Panc1 (cell line): ENCODE measurements at regions not wholly inside any gene's neighbourhood (a gene's known extent, or its start where the extent isn't known, plus 50 kb on each side); places are given as distances from the start of the nearest gene placed in this dataset.

Source experiments
- CTCF ChIP-seq: fragments of 450-650 bp; IDR thresholded peaks from 2 replicates; pipeline ENCODE4 v1.5.1; 2017; ENCODE audit warnings: mild to moderate bottlenecking
- POLR2AphosphoS5 ChIP-seq: IDR thresholded peaks from 2 replicates; pipeline ENCODE4 v1.6.1; 2012; ENCODE audit warnings: mild to moderate bottlenecking, low read depth, low read length, moderate library complexity
- REST ChIP-seq, 2 experiments: IDR thresholded peaks; 2 replicates each; pipeline ENCODE4 v1.6.1; 2011 to 2012; ENCODE audit warnings: low read depth in 2 of 2, control low read depth in 1 of 2, low read length in 1 of 2, mild to moderate bottlenecking in 1 of 2, moderate library complexity in 1 of 2; ENCODE audit not compliant: insufficient read depth in 1 of 2
- TCF7L2 ChIP-seq: IDR thresholded peaks from 2 replicates; pipeline ENCODE4 v1.6.1; 2011; ENCODE audit warnings: mild to moderate bottlenecking, low read depth, low read length, inconsistent platforms

- TF ChIP-seq CTCF = no peak
- TF ChIP-seq POLR2AphosphoS5 = no peak
- TF ChIP-seq TCF7L2 = no peak
- TF ChIP-seq REST (IDR thresholded peaks at IDR 0.05; ENCODE audit: insufficient read depth in 1 of 2, low read depth in 2 of 2, low read length in 1 of 2) = no peak
These were observed 667.3 kb downstream of the SLC16A7 start for GRCh38 chr12:60263161-60263560.
